ENCODE measurements at regions not wholly inside any gene's neighbourhood (a gene's known extent, or its start where the extent isn't known, plus 50 kb on each side); places are given as distances from the start of the nearest gene placed in this dataset.

- Histone ChIP-seq H3K18ac (ENCODE audit: extremely low read depth, low read length) (no peak overlapping the region), H3K4ac (replicated peaks; ENCODE audit: insufficient read length, low read depth, low read length) (no peak overlapping the region), H3K79me1 (ENCODE audit: low read depth, low read length) (no peaks in the 10 kb centered on the region), H4K8ac (ENCODE audit: extremely low read depth, insufficient read depth, low read length) (no peak overlapping the region), H3K27me3 (replicated peaks in 1 of 4; ENCODE audit: control insufficient read depth in 3 of 4, extremely low read depth in 1 of 4, insufficient read depth in 3 of 4, low read length in 3 of 4) (no peaks in the 10 kb centered on the region), H2BK120ac (replicated peaks; ENCODE audit: low read depth, low read length) (no peak overlapping the region), H4K91ac (replicated peaks; ENCODE audit: insufficient read length, low read length) (no peak overlapping the region), H2BK15ac (ENCODE audit: low read length) (no peak overlapping the region), H3K4me1 (replicated peaks in 1 of 4; ENCODE audit: control insufficient read depth in 3 of 4, insufficient read depth in 4 of 4, low read length in 3 of 4) (no peaks in the 10 kb centered on the region), H4K5ac (ENCODE audit: insufficient read length, low read depth, low read length) (no peak overlapping the region), H2AFZ (ENCODE audit: low read length) (no peak overlapping the region), H4K20me1 (replicated peaks in 1 of 2; ENCODE audit: control insufficient read depth in 1 of 2, insufficient read depth in 2 of 2, low read length in 2 of 2) (no peaks in the 10 kb centered on the region), H3K79me2 (ENCODE audit: control insufficient read depth in 1 of 2, insufficient read depth in 2 of 2, low read length in 2 of 2) (no peaks in the 10 kb centered on the region), H3K4me3 (ENCODE audit: extremely low read depth in 1 of 4, insufficient read depth in 2 of 4, low read depth in 3 of 4, low read length in 4 of 4) (no peak overlapping the region), H3K4me2 (ENCODE audit: insufficient read depth in 1 of 2, low read depth in 2 of 2, low read length in 2 of 2) (no peak overlapping the region), H2BK20ac (ENCODE audit: low read length) (no peak overlapping the region), H3K9me3 (ENCODE audit: insufficient read depth in 2 of 2, low read depth in 1 of 2, low read length in 1 of 2) (no peaks in the 10 kb centered on the region), H3K23me2 (ENCODE audit: low read depth, low read length) (no peaks in the 10 kb centered on the region), H3K14ac (ENCODE audit: insufficient read length) (no peak overlapping the region), H3K9ac (replicated peaks in 1 of 4; ENCODE audit: extremely low read depth in 1 of 4, low read depth in 3 of 4, low read length in 3 of 4) (no peak overlapping the region), H3K23ac (ENCODE audit: insufficient read length) (no peak overlapping the region), H3K27ac (ENCODE audit: low read depth, low read length) (no peak overlapping the region), H2BK5ac (ENCODE audit: low read depth, low read length) (no peak overlapping the region), H3K56ac (replicated peaks; ENCODE audit: insufficient read length, low read depth, low read length) (no peak overlapping the region), H2AK5ac (ENCODE audit: low read depth, low read length) (no peak overlapping the region), H2BK12ac (ENCODE audit: low read depth, low read length) (no peak overlapping the region), H3K36me3 (ENCODE audit: control insufficient read depth in 2 of 4, insufficient read depth in 4 of 4, low read length in 3 of 4) (no peaks in the 10 kb centered on the region)
- TF ChIP-seq SIRT6 (IDR thresholded peaks at IDR 0.05; ENCODE audit: low read length) (no peak), E2F6 (IDR thresholded peaks at IDR 0.05) (no peak), NRF1 (IDR thresholded peaks at IDR 0.05; ENCODE audit: low read depth, low read length) (no peak), EP300 (IDR thresholded peaks at IDR 0.05; ENCODE audit: borderline replicate concordance in 1 of 2, low read depth in 2 of 2, low read length in 2 of 2) (no peak), CTBP2 (IDR thresholded peaks at IDR 0.05; ENCODE audit: borderline replicate concordance, insufficient read depth, insufficient read length, low read length) (no peak), EZH2 (IDR thresholded peaks at IDR 0.05; ENCODE audit: low read depth, low read length, severe bottlenecking) (no peak)
- DNase-seq (ENCODE audit: low read depth in 1 of 2, low spot score in 2 of 2) (no peak), FAIRE-seq (no peak)
- POLR2A ChIA-PET (ENCODE audit: partially characterized antibody) = no interaction called here
- 94% methylated on average over 3 of the region's 3 CpGs; no CpG with 5 or more reads in 1 of the 2 experiments for WGBS, 2 experiments (ENCODE audit: extremely low coverage in 1 of 2, insufficient coverage in 1 of 2, insufficient read length in 1 of 2, insufficient replicate concordance in 2 of 2, low coverage in 1 of 2, low lambda C conversion rate in 2 of 2, missing lambda C conversion rate in 1 of 2)
- CTCF ChIA-PET (ENCODE audit: partially characterized antibody) = interaction anchor here (0.8 kb wide), 1 partner anchor 122 kb away, joined by 3 read pairs; no protein-coding TSS in a partner anchor
Observed at GRCh38 chr13:97559981-97560380, 126.0 kb downstream of the RAP2A start.
